WTC11 (cell line): ENCODE measurements at regions not wholly inside any gene's neighbourhood (a gene's known extent, or its start where the extent isn't known, plus 50 kb on each side); places are given as distances from the start of the nearest gene placed in this dataset.

Experiments
- ATAC-seq: fragments of 200-7000 bp; cut with Tn5 transposase; 2 replicates; pipeline ENCODE4 v1.10.0; 2021; ENCODE audit warnings: mild to moderate bottlenecking, moderate library complexity
- CTCF ChIA-PET: fragments of 300-600 bp; sonication (Branson Sonifier 250); formaldehyde crosslinking; loops from one replicate; lab custom pipeline; 2021; ENCODE audit warnings: antibody characterized with exemption; lab: Charles Lee
- POLR2A ChIA-PET: fragments of 350-600 bp; sonication (Branson Sonifier 250); formaldehyde crosslinking; loops from one replicate; lab custom pipeline; 2021; ENCODE audit warnings: antibody characterized with exemption; lab: Charles Lee
- DNase-seq: peaks from one replicate; pipeline ENCODE4 v3.0.0; 2021; ENCODE audit warnings: low spot score
- H3K27ac Mint-ChIP-seq: 2 replicates; pipeline ENCODE4 v1.8.0; 2021; ENCODE audit warnings: mixed read lengths
- H3K27me3 Mint-ChIP-seq: 2 replicates; pipeline ENCODE4 v1.8.0; 2021; ENCODE audit warnings: low read depth, mild to moderate bottlenecking, moderate library complexity, mixed read lengths
- H3K36me3 Mint-ChIP-seq: 2 replicates; pipeline ENCODE4 v1.8.0; 2021; ENCODE audit warnings: mixed read lengths
- H3K4me1 Mint-ChIP-seq: 2 replicates; pipeline ENCODE4 v1.8.0; 2022; ENCODE audit warnings: mixed read lengths
- H3K4me3 Mint-ChIP-seq: 2 replicates; pipeline ENCODE4 v1.8.0; 2021; ENCODE audit warnings: mild to moderate bottlenecking, moderate library complexity, mixed read lengths
- H3K9me3 Mint-ChIP-seq: 2 replicates; pipeline ENCODE4 v1.8.0; 2021; ENCODE audit warnings: mixed read lengths
- AFF4 ChIP-seq: sonication (generic); formaldehyde crosslinking; IDR thresholded peaks from 2 replicates; pipeline ENCODE4 v1.8.1; 2023; ENCODE audit warnings: mild to moderate bottlenecking, missing genetic modification reagents, borderline replicate concordance
- AR ChIP-seq: fragments of 250-450 bp; sonication (Bioruptor Pico); IDR thresholded peaks from 2 replicates; pipeline ENCODE4 v1.9.0; 2021; ENCODE audit warnings: mild to moderate bottlenecking
- ARID4B ChIP-seq: sonication (generic); formaldehyde crosslinking; IDR thresholded peaks from 2 replicates; pipeline ENCODE4 v1.8.0; 2023; ENCODE audit warnings: missing genetic modification reagents, mild to moderate bottlenecking, borderline replicate concordance
- CTCF ChIP-seq: fragments of 200-600 bp; IDR thresholded peaks from 2 replicates; pipeline ENCODE4 v1.8.0; 2022; ENCODE audit warnings: antibody characterized with exemption
- E2F1 ChIP-seq: sonication (generic); formaldehyde crosslinking; IDR thresholded peaks from 2 replicates; pipeline ENCODE4 v1.8.0; 2022; ENCODE audit warnings: mild to moderate bottlenecking, missing genetic modification reagents
- MAX ChIP-seq: sonication (generic); formaldehyde crosslinking; IDR thresholded peaks from 2 replicates; pipeline ENCODE4 v1.8.0; 2022; ENCODE audit warnings: mild to moderate bottlenecking, missing genetic modification reagents
- NFE2L1 ChIP-seq: sonication (generic); formaldehyde crosslinking; IDR thresholded peaks from 2 replicates; pipeline ENCODE4 v1.8.1; 2023; ENCODE audit warnings: missing genetic modification reagents
- OVOL2 ChIP-seq: fragments of 250-450 bp; sonication (Bioruptor Pico); IDR thresholded peaks from 2 replicates; pipeline ENCODE4 v1.9.0; 2021; ENCODE audit warnings: mild to moderate bottlenecking, borderline replicate concordance
- SMAD3 ChIP-seq: sonication (generic); formaldehyde crosslinking; IDR thresholded peaks from 2 replicates; pipeline ENCODE4 v1.8.0; 2022; ENCODE audit warnings: missing genetic modification reagents, mild to moderate bottlenecking, borderline replicate concordance
- SMAD4 ChIP-seq: sonication (generic); formaldehyde crosslinking; IDR thresholded peaks from 2 replicates; pipeline ENCODE4 v1.8.0; 2022; ENCODE audit warnings: mild to moderate bottlenecking, missing genetic modification reagents
- TEAD4 ChIP-seq: sonication (generic); formaldehyde crosslinking; IDR thresholded peaks from 2 replicates; pipeline ENCODE4 v1.8.0; 2022; ENCODE audit warnings: mild to moderate bottlenecking, missing genetic modification reagents
- TP53 ChIP-seq: sonication (generic); formaldehyde crosslinking; IDR thresholded peaks from 2 replicates; pipeline ENCODE4 v1.8.1; 2023; ENCODE audit warnings: mild to moderate bottlenecking, missing genetic modification reagents
- ZNF121 ChIP-seq: sonication (generic); formaldehyde crosslinking; IDR thresholded peaks from 2 replicates; pipeline ENCODE4 v1.8.0; 2023; ENCODE audit warnings: missing genetic modification reagents
- ZNF232 ChIP-seq: sonication (generic); formaldehyde crosslinking; IDR thresholded peaks from 2 replicates; pipeline ENCODE4 v1.8.0; 2022; ENCODE audit warnings: mild to moderate bottlenecking, missing genetic modification reagents
- ZNF281 ChIP-seq: sonication (generic); formaldehyde crosslinking; IDR thresholded peaks from 2 replicates; pipeline ENCODE4 v1.8.0; 2023; ENCODE audit warnings: mild to moderate bottlenecking, missing genetic modification reagents

- TF ChIP-seq E2F1 = no peak
- TF ChIP-seq TEAD4 (CRISPR knock-in tag) = no peak
- TF ChIP-seq ZNF121 (CRISPR knock-in tag) = no peak
- no peak for TF ChIP-seq MAX (CRISPR knock-in tag)
- no peak for TF ChIP-seq ZNF281 (CRISPR knock-in tag)
Observed at GRCh38 chr11:97157221-97157740, 767.5 kb downstream of the JRKL start (continued).

- POLR2A ChIA-PET = no interaction called here
- CTCF ChIA-PET = interaction anchor here (1.0 to 1.5 kb wide), 2 partner anchors 11 to 17 kb away, joined by 4 read pairs; no protein-coding TSS in a partner anchor
- no peak overlapping the region for H3K27ac Mint-ChIP-seq
Observed at GRCh38 chr11:97158243-97158642, 768.4 kb downstream of the JRKL start.

GRCh38 chr11:97163631-97164191 is 773.9 kb downstream of the JRKL start:
- no peak overlapping the region for H3K4me3 Mint-ChIP-seq
- CTCF ChIA-PET = interaction anchor here (1.3 to 2.4 kb wide), 2 partner anchors 23 to 700 kb away, joined by 4 to 7 read pairs; no protein-coding TSS in a partner anchor
- POLR2A ChIA-PET = no interaction called here
- H3K27ac Mint-ChIP-seq = no peak overlapping the region
- peaks cover 10% of the 10 kb centered on the region for H3K4me1 Mint-ChIP-seq
- no peak for ATAC-seq
- DNase-seq = no peak
- H3K27me3 Mint-ChIP-seq = no peaks in the 10 kb centered on the region
- H3K9me3 Mint-ChIP-seq = no peaks in the 10 kb centered on the region
- H3K36me3 Mint-ChIP-seq = no peaks in the 10 kb centered on the region
- no peak for TF ChIP-seq NFE2L1 (CRISPR knock-in tag)
- no peak for TF ChIP-seq ZNF121 (CRISPR knock-in tag)
- no peak for TF ChIP-seq SMAD4
- no peak for TF ChIP-seq ZNF232 (CRISPR knock-in tag)
- no peak for TF ChIP-seq ARID4B (CRISPR knock-in tag)
- no peak for TF ChIP-seq AR (CRISPR knock-in tag)
- TF ChIP-seq CTCF = no peak
- TF ChIP-seq SMAD3 (CRISPR knock-in tag) = no peak
- TF ChIP-seq AFF4 (CRISPR knock-in tag) = no peak

More at GRCh38 chr11:97158243-97158642, 768.4 kb downstream of the JRKL start:
- Mint-ChIP-seq H3K27me3 (no peaks in the 10 kb centered on the region; the same call in 1 of the 2 replicates), H3K4me3 (no peak overlapping the region), H3K9me3 (no peaks in the 10 kb centered on the region), H3K4me1 (peaks cover 19% of the 10 kb centered on the region), H3K36me3 (no peaks in the 10 kb centered on the region)
- 0 out of 2 replicates have a peak, but pooled peaks have one; percentile 32 for TF ChIP-seq TP53 (CRISPR knock-in tag)
- no peak for TF ChIP-seq OVOL2
- peak; percentile 46 for ATAC-seq
- no peak for DNase-seq
